LHCN-M2 (cell line): ENCODE measurements at regions not wholly inside any gene's neighbourhood (a gene's known extent, or its start where the extent isn't known, plus 50 kb on each side); places are given as distances from the start of the nearest gene placed in this dataset.
"Not testable (repeated sequence)": the region's sequence is repeated elsewhere in the genome, so short reads cannot be mapped to it uniquely, and the experiment has no call there.

Source experiments
- DNase-seq: peaks from one replicate; pipeline ENCODE4 v3.0.0-alpha.2; 2012; ENCODE audit warnings: low read depth

DNA sequence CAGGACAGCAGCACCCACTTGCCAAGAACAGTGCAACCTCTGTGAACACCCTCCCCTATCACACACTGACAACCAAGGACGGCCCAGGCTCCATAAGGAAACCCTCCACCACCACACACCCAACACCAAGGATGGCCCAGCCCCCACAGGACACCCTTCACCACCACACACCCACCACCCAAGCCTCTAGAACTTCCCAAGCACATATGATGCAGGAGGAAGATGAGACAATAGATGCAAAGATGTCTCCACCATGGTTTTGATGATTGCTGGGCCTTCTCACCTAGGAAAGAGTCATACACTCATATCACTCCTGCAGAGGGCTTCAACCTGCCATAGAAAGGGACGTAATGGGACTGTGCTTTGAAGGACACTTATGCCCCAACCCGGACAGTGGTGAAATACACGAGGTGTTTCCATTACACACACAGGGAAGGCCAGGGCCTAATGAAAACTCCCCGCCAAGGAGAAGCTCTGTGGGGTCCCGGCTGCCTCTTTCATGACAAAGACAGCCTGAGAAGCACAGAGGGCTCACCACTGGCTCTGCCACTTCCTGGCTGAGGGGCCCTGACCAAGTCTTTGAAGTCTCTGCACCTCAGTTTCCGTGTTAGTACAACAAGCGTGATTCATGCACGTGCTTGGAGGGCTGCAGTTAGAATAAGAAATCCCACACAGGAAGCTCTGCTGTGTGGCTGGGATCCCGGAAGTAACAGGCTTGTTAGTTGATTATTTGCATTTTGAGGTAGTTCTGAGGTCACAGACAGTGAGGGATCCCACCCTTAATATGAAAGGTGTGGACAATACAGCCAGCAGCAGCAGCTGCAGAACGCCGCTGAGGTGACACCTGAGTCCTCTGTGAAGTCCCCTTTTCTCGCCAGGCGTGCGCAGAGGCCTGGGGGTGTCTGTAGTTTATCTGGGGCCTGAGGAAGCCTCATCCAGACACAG lies 61.9 kb upstream of the ATP12A start:
- no peak for DNase-seq

DNA sequence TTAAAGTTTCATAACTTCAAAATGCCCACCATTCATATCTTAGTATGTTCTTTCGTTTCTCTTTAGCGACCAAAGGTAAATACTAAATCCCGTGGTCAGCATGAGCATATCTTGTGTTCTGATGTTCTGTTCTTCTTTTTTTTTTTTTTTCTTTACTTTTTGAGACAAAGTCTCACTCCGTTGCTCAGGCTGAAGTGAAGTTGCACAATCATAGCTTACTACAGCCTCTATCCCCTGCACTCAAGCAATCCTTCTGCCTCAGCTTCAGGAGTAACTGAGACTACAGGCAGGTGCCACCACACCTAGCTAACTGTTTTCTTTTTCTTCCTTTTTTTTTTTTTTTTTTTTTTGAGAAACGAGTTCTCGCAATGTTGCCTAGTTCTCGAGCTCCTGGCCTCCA lies 60.9 kb upstream of the ATP12A start:
- no peak for DNase-seq

DNA sequence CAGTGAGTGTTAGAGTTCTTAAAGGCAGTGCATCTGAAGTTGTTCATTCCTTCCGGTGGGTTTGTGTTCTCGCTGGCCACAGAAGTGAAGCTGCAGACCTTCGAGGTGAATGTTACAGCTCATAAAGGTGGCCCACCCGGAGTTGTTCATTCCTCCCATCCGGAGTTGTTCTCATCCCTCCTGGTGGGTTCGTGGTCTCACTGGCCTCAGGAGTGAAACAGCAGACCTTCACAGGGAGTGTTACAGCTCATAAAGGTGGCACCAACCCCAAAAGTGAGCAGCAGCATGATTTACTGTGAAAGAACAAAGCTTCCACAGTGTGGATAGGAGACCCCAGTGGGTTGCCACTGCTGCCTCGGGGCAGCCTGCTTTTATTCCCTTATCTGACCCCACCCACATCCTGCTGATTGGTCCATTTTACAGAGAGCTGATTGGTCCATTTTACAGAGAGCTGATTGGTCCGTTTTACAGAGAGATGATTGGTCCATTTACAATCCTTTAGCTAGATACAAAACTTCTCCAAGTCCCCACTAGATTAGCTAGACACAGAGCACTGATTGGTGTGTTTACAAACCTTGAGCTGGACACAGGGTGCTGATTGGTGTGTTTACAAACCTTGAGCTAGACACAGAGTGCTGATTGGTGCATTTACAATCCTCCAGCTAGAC lies 57.6 kb upstream of the ATP12A start:
- not testable (repeated sequence) for DNase-seq

DNA sequence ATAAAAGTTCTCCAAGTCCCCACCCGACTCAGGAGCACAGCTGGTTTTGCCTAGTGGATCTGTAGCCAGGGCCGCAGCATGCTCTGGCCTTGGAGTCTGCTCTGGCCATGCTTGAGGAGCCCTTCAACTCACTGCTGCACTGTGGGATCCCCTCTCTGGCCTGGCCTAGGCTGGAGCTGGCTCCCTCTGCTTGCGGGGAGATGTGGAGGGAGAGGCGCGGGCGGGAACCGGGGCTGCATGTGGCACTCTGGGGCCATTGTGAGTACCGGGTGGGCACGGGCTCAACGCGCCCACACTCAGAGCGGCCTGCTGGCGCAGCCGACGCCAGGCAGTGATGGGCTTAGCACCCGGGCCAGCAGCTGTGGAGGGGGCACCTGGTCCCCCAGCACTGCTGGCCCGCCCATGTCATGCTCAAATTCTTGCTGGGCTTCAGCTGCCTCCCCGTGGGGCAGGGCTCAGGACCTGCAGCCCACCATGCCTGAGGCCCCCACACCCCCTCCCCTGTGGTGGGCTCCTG lies 57.0 kb upstream of the ATP12A start:
- DNase-seq = no peak

DNA sequence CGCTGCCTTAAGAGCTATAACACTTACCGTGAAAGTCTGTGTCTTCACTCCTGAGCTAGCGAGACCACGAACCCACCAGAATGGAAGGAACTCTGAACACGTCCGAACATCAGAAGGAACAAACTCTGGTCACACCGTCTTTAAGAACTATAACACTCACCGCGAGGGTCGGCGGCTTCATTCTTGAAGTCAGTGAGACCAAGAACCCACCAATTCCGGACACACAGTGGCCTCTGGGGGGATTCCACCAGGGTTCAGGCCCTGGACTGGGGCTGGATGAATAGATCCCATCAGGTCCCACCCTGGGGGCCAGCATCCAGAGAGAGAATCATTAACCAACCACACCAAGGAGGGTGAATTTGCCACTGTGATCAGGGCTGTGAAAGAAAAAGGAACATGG lies 55.8 kb upstream of the ATP12A start:
- DNase-seq = no peak

DNA sequence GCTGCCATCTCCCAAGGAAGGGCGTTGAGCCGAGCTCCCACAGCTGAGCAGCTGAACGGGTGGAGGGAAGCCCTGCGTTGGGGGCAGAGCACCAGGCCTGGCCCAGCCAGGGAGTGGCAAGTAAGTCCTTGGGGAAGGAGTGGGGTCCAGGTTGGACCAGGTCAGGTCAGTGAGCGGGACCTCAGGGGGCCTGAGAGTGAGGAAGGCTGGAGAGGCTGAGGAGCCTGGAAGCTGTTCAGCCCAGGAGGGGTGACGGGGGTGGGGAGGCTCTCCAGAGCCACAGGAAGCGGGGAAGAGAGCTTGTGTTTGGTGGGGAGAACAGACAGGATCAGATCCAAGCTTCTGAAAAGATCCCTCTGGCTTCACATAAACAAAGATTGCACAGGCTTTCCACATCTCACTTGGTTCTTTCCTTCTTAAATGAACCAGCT lies 55.4 kb upstream of the ATP12A start:
- DNase-seq = no peak

DNA sequence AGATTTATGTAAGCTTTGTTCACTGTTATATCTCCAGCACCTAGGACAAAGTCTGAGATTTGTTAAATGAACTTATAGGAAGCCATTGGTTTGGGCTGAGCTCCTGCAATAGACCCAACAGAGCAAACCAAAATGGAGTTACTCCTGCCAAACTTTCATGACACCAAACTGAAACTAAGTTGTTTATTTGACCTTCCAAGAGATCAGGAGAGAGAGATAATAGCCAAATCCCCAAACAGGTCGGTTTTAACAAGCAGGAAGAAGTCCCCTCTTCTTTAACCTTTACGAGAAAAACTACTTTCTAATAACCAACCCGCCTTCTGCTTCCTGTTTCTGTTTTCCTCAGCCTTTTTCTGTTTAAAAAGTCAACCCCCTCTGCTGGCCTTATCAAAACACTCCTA lies 54.9 kb upstream of the ATP12A start:
- no peak for DNase-seq

DNA sequence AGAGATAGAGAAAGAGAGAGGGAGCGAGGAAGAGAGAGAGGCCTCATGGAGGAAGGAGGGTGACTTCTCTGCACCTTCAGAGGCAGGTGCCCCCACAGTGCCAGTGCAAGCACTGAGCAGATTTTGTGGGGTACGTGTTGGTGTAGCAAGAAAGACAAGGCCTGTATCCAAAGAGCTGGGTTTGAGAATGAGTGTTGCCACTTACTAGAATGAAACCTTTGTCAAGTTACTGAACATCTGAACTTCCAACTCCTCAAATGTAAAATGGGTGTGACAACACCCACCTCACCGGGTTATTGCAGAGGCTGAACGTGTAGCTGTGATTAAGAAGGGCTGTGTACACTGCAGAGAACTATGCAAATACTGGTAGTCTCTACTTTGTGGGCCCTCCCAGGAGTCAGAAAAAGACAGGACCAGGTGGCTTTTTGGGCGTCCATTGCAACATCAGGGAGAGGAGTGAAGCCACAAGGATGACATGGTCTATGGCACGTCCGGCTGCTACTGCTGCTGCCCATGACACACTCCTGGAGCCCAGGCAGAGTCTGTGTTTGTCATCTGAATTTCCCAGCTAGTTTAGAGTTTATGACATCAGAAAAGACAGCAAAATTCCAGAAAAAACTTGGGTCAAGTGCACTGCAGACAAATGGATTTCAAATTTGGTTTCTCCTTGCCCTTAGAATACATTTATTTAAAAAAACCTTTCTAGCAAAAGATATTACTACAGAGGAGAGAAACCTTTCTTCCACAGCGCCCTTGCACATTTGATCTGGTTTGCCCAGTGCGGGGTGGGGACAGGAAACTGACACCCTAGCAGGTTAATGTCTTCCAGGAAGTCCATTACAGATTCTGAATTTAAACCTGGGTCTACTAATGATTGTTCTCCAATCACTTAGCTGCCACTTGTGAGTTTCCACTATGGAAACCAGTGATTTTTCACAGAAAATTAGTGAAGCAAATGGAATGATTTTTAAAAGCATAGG lies 54.0 kb upstream of the ATP12A start:
- DNase-seq = peak; percentile 51

DNA sequence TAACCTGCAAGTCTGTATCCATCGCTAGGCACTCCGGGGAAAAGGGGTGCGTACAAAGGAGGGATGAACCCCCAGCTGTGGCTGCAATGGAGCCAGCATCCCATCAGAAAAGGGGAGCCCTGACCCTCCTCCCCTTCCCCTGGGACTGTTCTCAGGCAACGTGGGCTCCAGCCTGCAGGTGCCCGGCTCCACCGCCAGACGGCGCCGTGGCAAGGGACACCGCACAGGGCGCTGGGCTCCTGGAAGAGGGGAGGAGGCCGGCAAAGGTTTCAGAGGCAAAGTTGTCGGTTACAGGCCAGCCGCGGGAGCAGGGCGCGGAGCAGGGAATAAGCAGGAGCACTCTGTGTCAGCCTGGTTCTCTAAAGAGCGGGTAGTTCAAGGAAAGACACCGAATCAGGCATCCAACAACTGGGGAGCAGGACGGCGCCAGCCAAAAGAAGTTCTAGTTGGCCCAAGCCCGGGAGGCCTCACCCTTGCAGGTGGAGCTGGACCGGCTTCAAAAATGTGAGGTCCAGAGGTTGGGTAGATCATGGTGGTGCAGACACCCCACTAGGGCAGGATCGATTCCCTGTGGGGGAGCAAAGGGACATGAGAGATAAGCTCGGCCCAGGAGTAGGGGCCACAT lies 53.0 kb upstream of the ATP12A start:
- no peak for DNase-seq

DNA sequence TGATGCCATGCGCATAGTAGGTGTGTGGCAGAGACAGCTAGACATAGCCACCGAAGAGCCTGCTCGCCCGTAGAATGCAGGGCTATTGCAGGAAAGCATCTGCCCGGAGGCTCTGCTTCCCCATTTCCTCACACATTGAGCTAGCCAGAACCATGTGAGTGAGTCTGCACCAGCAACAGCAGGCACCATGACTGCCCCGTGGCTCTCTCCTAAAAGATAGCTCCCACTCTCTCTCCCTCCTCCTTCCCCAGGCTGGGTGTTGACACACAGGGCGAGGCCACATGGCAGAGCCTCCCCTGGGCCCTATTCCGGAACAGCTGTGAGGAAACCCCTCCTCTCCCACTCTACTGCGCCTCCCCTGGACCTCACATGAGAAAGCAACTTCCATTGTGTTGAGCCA lies 52.3 kb upstream of the ATP12A start:
- DNase-seq = peak; percentile 28

DNA sequence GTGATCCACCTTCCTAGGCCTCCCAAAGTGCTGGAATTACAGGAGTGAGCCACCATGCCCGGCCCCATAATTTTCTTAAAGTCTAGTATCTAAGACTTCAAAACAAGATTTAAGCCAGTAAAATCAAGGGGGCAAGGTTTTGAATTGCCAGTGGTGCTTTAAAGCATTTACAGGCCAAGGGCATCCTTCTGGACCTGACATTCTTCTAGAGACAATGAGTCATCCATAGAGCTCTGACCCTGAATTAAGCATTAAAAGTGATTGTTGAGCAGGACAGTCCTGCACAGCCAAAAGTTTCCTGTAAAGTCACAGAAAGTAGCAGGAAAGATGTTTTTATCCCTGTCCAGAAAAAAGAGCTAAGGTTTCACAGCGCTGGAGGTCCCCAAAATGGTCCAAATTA lies 50.9 kb upstream of the ATP12A start:
- DNase-seq = no peak

DNA sequence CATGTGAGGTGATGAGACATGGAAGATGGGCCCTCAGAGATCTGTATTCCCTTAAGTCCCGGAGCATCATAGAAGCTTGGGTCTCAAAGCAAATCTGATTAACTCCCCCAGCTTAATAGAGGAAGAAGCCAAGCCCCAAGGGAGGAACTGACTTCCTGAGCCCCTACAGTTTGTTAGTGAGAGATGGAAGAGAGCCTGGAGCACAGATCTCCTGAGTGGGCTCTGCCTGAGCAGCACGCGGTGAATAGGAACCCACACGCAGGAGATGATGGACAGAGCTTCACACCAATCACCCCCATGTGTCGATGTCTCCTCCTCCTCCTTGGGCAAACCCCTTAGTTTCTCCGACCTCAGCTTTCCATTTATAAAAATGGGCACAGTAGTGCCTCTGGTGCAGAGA lies 50.1 kb upstream of the ATP12A start:
- DNase-seq = no peak
